Activated CD8-positive, alpha-beta memory T cell treated with anti-CD3 and anti-CD28 coated beads for 4 hours (primary cell): ENCODE measurements at regions not wholly inside any gene's neighbourhood (a gene's known extent, or its start where the extent isn't known, plus 50 kb on each side); places are given as distances from the start of the nearest gene placed in this dataset.

Source experiments
- DNase-seq, 2 donors: peaks; one replicate each; pipeline ENCODE4 v3.0.0-alpha.2; 2020; ENCODE audit warnings: low read depth in 2 of 2

DNA sequence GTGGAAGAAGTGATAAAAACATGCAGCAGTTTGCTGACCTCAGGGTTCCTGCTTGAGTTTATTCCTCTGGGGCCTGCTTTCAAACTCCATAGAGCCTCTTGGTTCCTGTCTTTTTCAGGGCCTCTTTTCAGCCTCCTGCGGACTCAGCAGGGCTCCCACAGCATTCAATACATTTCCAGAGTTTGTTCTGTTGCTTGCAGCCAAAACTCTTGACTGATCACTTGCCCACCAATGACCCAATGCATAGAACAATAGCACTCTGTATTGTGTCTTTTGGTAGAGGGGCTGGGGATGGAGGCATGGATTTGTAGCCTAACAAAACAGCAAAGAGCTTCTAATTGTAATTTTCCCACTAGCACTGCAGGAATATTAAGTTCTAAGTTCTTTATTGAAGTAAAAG is 50.8 kb upstream of the CREB5 start:
- no peak for DNase-seq

DNA sequence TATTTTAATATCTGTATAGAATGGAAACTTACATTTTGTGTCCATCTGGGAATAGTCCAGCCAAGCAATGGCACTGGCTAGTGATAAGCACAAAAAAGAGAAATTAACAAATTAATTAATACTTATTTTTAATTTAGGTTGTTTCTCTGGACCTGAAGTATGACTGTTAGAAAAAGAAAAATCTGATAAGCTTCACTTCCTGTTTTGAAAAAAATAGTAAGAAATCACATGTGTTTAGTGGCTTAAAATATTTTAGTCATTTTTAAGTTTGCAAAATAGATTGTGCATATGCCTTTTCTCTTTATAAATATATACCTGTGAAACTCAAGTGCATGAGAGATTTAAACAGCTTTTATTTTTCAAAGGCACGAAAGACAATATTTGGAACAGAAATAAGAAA is 50.1 kb upstream of the CREB5 start:
- no peak for DNase-seq
